Activated CD4-positive, alpha-beta memory T cell treated with anti-CD3 and anti-CD28 coated beads, Interleukin-2, amount 10 ng/mL, durations not matched to agents 7 days and 5 days (primary cell): ENCODE measurements at regions not wholly inside any gene's neighbourhood (a gene's known extent, or its start where the extent isn't known, plus 50 kb on each side); places are given as distances from the start of the nearest gene placed in this dataset.

Experiments used
- CTCF ChIA-PET: fragments of 350-600 bp; sonication (Branson Sonifier 250); formaldehyde crosslinking; loops from one replicate; lab custom pipeline; 2021; ENCODE audit warnings: antibody characterized with exemption, inconsistent platforms; lab: Charles Lee
- POLR2A ChIA-PET: fragments of 350-600 bp; sonication (Branson Sonifier 250); formaldehyde crosslinking; loops from one replicate; lab custom pipeline; 2021; ENCODE audit warnings: antibody characterized with exemption; lab: Charles Lee
- DNase-seq: peaks from one replicate; pipeline ENCODE4 v3.0.0-alpha.2; 2020
- H3K27ac Mint-ChIP-seq: one replicate; pipeline ENCODE4 v1.8.0; 2021; ENCODE audit warnings: mild to moderate bottlenecking, mixed read lengths
- H3K27me3 Mint-ChIP-seq: one replicate; pipeline ENCODE4 v1.8.0; 2021; ENCODE audit warnings: mixed read lengths
- H3K36me3 Mint-ChIP-seq: one replicate; pipeline ENCODE4 v1.8.0; 2021; ENCODE audit warnings: low read depth, mixed read lengths
- H3K4me1 Mint-ChIP-seq: one replicate; pipeline ENCODE4 v1.8.0; 2021; ENCODE audit warnings: mixed read lengths
- H3K4me3 Mint-ChIP-seq: one replicate; pipeline ENCODE4 v1.8.0; 2021; ENCODE audit warnings: mild to moderate bottlenecking, mixed read lengths
- H3K9me3 Mint-ChIP-seq: one replicate; pipeline ENCODE4 v1.8.0; 2021; ENCODE audit warnings: mixed read lengths

DNA sequence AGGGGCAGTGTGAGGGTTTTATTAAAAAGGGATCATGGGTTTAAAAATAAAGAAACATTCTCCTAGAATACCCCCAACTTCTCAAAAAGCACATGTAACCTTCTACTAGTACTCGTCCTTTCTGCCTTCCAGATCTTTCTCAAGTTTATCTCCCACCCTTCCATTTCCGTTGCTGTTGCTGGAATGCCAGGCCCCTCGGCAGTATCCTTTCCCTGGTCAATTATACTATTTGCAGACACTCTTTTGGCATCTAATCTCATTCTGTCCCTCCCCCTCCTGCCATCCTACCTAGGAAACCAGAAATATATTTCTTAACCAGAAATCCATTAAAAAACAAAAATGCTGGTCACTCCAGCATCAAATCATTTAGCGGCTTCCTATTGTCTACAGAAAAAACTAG lies 198.2 kb upstream of the ATP2B1 start:
- no peak for DNase-seq
- Mint-ChIP-seq H3K27me3 (no peaks in the 10 kb centered on the region), H3K36me3 (no peaks in the 10 kb centered on the region), H3K9me3 (peaks cover 2% of the 10 kb centered on the region), H3K27ac (no peak overlapping the region), H3K4me3 (no peak overlapping the region), H3K4me1 (no peaks in the 10 kb centered on the region)
- POLR2A ChIA-PET, result no interaction called here
- CTCF ChIA-PET, result no interaction called here

DNA sequence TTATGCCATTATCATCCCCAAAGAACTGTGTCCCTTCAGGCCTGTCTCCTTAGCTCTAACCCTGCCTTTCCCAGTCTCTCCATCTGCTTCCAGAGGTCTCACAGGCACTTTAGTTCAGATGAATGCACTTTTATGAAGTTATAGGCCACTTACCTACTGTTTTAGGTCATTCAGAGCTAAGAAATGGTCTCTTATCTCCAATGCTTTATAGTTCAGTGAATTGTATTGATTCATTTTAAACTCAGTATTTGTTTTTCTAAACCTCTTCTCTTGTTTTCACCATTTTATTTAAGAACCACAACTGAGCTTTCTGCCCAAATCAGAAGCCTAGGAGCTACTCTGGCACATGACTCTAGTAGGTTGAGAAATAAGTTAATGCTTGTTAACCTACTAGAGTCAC lies 197.5 kb upstream of the ATP2B1 start:
- H3K27ac Mint-ChIP-seq, result no peak overlapping the region
- CTCF ChIA-PET, result no interaction called here

DNA sequence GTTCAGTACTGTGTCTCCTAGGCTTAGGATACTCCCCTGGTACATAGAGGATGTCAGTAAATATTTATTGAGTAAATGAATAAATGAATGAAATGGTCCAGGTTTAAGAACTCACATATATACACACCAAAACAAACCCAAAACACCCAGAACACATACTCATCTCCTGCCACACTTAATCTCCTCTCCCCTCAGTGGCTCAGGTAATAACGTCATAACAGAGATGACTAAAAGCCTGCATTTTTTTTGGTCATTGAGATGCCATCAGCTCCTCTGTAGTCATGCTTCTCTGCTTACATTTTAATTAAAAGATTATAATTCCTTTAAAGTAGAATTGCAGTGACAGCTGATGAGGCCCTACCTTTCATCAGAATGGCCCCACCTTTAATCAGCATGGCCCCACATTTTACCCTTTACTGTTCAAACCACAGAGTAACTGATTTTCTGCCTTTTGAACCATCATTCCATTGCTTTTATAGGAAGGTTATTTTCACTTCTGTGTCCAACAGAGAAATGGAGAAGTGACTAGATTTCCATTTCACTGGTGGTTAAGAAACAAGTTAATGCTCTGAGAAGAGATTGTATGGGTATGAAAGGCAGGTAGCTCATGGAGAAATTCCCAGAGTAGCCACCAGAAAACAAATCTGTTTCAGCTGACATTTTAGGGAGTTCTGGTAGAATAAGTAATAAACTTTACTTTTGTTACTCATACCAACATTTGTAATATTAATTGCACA lies 193.4 kb upstream of the ATP2B1 start:
- no peaks in the 10 kb centered on the region for H3K27me3 Mint-ChIP-seq
- H3K9me3 Mint-ChIP-seq, result no peaks in the 10 kb centered on the region
- no peaks in the 10 kb centered on the region for H3K36me3 Mint-ChIP-seq
- H3K4me1 Mint-ChIP-seq, result no peaks in the 10 kb centered on the region
- H3K4me3 Mint-ChIP-seq, result no peak overlapping the region
- H3K27ac Mint-ChIP-seq, result no peak overlapping the region
- ChIA-PET CTCF (no interaction called here), POLR2A (no interaction called here)
- DNase-seq, result no peak

More for the DNA sequence above, 197.5 kb upstream of the ATP2B1 start:
- Mint-ChIP-seq H3K4me3 (no peak overlapping the region), H3K9me3 (no peaks in the 10 kb centered on the region), H3K36me3 (no peaks in the 10 kb centered on the region), H3K27me3 (no peaks in the 10 kb centered on the region), H3K4me1 (no peaks in the 10 kb centered on the region)
- no peak for DNase-seq
- POLR2A ChIA-PET, result no interaction called here

DNA sequence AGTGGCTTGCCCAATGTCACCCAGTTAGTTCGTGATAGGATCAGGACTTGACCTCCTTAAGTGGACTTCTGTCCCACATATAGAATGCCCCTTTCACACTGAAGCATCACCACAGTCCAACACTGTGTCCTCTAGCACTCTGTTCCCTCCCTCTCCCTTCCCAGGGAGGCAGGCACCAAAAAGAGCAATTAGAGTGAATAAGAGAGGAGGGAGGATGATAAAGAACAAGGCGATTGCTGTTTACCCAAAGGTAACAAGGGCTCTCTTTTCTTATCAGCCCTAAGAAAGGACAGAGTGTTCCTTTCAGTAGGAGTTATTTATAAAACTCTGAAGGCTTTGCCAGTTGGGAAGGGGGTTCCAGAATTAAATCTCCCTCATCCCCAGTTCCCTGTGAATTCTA lies 192.7 kb upstream of the ATP2B1 start:
- Mint-ChIP-seq H3K4me3 (no peak overlapping the region), H3K9me3 (no peaks in the 10 kb centered on the region), H3K27ac (no peak overlapping the region), H3K27me3 (no peaks in the 10 kb centered on the region), H3K4me1 (no peaks in the 10 kb centered on the region), H3K36me3 (no peaks in the 10 kb centered on the region)
- POLR2A ChIA-PET, result no interaction called here
- DNase-seq, result no peak
- CTCF ChIA-PET, result no interaction called here

DNA sequence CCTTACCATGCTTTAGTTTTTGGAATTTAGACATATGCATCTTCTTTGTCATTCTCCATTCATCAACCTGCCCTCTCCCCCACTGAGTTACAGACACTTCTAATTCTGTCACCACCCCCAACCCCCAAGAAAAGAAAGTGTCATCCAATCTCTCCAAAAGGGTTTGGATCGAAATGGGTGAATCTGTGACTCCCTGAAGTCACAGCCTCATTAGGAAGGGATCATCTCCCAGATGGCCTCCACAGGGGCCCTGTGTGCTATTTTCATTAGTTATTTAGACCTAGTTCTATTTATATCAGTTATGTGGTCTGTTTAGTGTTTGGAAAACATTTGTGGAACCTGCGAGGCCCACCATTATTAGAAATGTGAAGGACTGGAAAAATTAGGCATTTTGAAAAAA lies 191.0 kb upstream of the ATP2B1 start:
- H3K4me1 Mint-ChIP-seq, result no peaks in the 10 kb centered on the region
- no peak for DNase-seq
- H3K36me3 Mint-ChIP-seq, result no peaks in the 10 kb centered on the region
- H3K9me3 Mint-ChIP-seq, result no peaks in the 10 kb centered on the region
- H3K27ac Mint-ChIP-seq, result no peak overlapping the region
- ChIA-PET CTCF (no interaction called here), POLR2A (no interaction called here)
- no peaks in the 10 kb centered on the region for H3K27me3 Mint-ChIP-seq
- H3K4me3 Mint-ChIP-seq, result no peak overlapping the region

DNA sequence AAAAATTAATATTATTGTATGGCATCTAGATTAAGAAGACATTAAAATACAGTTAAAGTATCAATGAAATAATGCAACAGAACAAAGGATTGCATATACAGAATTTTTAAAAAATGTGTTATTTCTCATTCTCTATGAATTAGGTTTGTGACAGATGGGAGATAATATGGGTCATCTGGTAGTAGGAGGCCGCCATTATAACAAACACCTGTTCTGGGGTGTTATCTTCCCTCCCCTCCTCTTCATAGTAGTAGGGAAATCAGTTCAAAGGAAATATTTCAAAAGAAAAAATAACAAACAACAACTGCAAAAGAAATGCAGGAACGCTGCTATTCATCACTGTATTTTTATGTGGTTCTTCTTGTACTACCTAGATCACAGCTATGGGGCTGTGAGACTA lies 187.0 kb upstream of the ATP2B1 start:
- POLR2A ChIA-PET, result no interaction called here
- H3K36me3 Mint-ChIP-seq, result no peaks in the 10 kb centered on the region
- no peaks in the 10 kb centered on the region for H3K4me1 Mint-ChIP-seq
- H3K27ac Mint-ChIP-seq, result no peak overlapping the region
- no peaks in the 10 kb centered on the region for H3K27me3 Mint-ChIP-seq
- H3K9me3 Mint-ChIP-seq, result peaks cover 3% of the 10 kb centered on the region
- DNase-seq, result no peak
- H3K4me3 Mint-ChIP-seq, result no peak overlapping the region
- CTCF ChIA-PET, result no interaction called here

DNA sequence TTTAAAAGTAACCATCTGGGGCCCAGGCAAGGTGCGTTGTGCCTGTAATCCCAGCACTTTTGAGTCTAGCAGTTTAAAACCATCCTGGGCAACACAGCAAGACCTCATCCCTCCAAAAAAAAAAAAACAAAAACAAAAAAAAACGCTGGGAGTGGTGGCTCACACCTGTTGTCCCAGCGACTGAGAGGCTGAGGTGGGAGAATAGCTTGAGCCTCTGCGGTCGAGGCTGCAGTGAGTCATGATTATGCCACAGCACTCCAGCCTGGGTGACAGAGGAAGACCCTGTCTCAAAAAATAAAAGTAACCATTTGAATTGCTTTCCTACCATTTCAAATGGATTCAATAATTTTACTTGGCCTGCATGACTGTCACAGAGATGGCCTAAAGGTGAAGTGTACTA lies 186.5 kb upstream of the ATP2B1 start:
- Mint-ChIP-seq H3K36me3 (no peaks in the 10 kb centered on the region), H3K4me3 (no peak overlapping the region), H3K9me3 (peaks cover 4% of the 10 kb centered on the region), H3K4me1 (no peaks in the 10 kb centered on the region), H3K27ac (no peak overlapping the region), H3K27me3 (no peaks in the 10 kb centered on the region)
- no peak for DNase-seq
- CTCF ChIA-PET, result no interaction called here
- POLR2A ChIA-PET, result no interaction called here

DNA sequence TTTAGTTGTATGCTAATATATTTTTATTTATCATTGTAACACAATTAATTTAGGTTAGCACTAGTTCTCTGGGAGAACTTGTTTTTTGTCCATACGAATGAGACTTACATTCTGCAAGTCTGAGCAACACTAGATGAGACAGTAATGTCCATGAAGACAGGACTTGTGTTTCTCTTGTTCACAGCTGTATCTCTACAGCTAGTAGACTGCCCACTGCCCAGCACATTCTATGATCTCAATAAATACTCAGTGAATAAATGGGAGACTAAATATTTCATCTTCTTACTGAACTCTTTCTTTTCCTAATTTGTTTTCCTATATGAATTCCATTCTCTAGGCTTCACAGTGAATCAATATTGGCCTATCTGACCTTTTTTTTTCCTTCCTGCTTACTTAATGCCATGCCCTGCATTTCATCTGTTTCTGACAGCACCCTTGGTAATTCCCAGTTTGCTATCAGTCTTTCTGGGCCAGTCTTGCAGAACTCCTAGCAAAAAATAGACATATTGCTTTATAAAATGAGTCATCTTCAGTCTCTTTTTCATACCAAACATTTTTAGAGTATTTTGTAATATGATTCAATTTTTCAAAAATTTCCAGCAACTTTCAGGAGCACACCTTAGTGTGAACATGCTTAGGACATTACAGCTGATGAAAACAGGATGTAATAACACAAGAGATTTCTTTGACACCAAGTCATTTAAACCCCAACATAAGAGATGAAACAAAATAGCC lies 185.5 kb upstream of the ATP2B1 start:
- DNase-seq, result no peak
- Mint-ChIP-seq H3K4me3 (no peak overlapping the region), H3K27ac (no peak overlapping the region), H3K36me3 (no peaks in the 10 kb centered on the region), H3K4me1 (no peaks in the 10 kb centered on the region), H3K27me3 (no peaks in the 10 kb centered on the region), H3K9me3 (peaks cover 4% of the 10 kb centered on the region)
- ChIA-PET POLR2A (no interaction called here), CTCF (interaction anchor here (0.7 kb wide), 1 partner anchor 63 kb away, joined by 3 read pairs; no protein-coding TSS in a partner anchor)

DNA sequence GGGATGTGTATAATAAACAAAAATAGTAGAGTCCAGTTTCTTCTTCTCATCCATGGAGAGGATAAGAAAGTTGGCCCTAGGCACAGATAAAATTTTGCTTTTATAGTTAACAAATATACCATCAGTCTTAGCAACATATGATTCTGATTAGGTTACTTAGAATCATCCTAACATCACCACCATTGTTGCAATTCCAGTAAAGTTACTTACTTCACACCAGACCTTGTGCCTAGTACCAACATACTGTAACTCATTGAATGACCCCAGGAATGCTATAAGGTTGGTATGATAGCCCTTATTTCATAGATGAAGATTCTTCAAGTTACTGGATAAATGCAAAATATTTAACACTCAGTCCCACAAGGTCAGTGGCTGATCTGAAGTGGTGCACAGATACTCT lies 183.8 kb upstream of the ATP2B1 start:
- H3K27ac Mint-ChIP-seq, result no peak overlapping the region
- H3K4me1 Mint-ChIP-seq, result no peaks in the 10 kb centered on the region
- POLR2A ChIA-PET, result no interaction called here
- H3K36me3 Mint-ChIP-seq, result no peaks in the 10 kb centered on the region
- DNase-seq, result no peak
- no peaks in the 10 kb centered on the region for H3K27me3 Mint-ChIP-seq
- no peak overlapping the region for H3K4me3 Mint-ChIP-seq
- CTCF ChIA-PET, result no interaction called here
- peaks cover 4% of the 10 kb centered on the region for H3K9me3 Mint-ChIP-seq

DNA sequence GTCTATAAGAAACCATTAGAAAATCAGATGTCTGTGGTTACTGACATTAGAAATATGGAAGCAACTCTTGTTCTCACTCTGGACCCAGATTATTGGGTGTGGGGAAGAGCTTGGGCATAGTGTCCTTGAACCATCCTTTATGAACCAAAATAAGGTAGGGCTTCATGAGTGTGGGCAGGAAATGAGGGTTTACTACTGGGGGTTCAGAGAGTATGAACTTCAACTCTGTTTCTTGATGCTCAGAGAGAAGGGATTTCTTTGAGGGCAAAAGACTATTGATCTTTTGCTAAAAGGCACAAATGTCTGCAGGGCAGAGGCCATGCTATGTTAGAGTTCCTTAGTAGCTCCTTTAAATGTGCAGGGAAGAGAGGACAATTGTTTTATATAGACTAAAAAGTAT lies 183.3 kb upstream of the ATP2B1 start:
- Mint-ChIP-seq H3K9me3 (peaks cover 4% of the 10 kb centered on the region), H3K27me3 (no peaks in the 10 kb centered on the region), H3K27ac (no peak overlapping the region), H3K4me3 (no peak overlapping the region), H3K4me1 (no peaks in the 10 kb centered on the region), H3K36me3 (no peaks in the 10 kb centered on the region)
- ChIA-PET POLR2A (no interaction called here), CTCF (no interaction called here)
- DNase-seq, result no peak

DNA sequence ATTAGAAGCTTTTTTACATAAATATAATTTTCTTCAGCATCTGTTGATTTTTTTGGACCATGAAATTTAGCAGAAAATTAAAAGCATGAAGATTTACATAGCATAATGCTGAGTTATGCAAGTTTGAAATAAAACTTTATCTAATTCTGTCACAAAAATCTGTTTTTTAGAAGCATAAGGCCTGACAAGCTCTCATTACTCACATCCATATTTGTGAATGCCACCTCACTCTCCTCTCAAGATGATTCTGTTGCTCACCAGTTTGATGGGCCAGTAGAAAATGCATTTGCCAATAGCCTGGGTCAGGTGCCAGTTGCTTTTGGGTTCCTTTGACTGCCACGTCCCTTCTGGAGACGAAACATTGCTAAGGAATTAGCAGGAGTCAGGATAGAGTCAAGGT lies 181.5 kb upstream of the ATP2B1 start:
- Mint-ChIP-seq H3K9me3 (peaks cover 4% of the 10 kb centered on the region), H3K4me1 (no peaks in the 10 kb centered on the region), H3K27ac (no peak overlapping the region), H3K27me3 (no peaks in the 10 kb centered on the region), H3K4me3 (no peak overlapping the region), H3K36me3 (no peaks in the 10 kb centered on the region)
- DNase-seq, result no peak
- ChIA-PET POLR2A (no interaction called here), CTCF (no interaction called here)

DNA sequence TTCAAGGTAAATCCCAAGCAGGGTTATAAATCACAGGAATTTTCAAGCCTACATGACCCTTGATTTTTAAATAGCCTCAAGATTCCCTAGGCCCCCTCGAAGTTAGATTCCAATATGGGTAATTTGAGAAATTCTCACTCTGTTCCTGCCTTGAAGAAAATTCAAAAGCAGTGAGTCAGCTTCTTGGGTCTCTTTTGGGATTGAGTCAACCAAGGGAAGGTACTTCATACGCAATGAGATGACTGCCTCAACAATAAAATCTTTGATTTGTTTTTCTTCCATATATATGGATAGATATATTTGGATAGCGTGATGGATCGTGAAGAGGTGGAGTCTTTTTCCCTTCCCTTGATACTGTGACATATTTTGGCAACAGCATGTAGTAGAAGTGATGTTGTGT lies 180.4 kb upstream of the ATP2B1 start:
- POLR2A ChIA-PET, result no interaction called here
- no peak overlapping the region for H3K27ac Mint-ChIP-seq

DNA sequence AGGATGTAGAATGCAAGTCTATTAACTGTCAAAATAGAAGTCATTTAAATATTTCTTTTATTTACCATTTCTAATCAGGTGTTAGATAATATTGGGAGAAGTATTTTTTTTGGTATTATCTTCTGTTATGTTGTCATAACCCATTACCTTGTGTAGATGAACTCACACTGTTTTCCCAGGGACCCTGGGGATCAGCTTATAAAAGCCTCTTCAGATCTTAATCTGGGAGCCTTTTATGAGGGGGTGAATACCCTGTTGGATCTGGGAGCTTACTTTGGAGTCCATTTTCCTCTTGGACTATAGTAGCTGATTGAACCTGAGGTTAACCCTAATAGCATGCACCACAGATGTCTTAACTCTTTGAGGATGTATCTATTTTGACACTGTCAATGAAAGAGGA lies 176.3 kb upstream of the ATP2B1 start:
- Mint-ChIP-seq H3K36me3 (peaks cover 10% of the 10 kb centered on the region), H3K4me1 (peaks cover 23% of the 10 kb centered on the region), H3K9me3 (peaks cover 5% of the 10 kb centered on the region), H3K27me3 (no peaks in the 10 kb centered on the region), H3K4me3 (no peak overlapping the region), H3K27ac (no peak overlapping the region)
- POLR2A ChIA-PET, result interaction anchor here (3.6 kb wide), 1 partner anchor 176 kb away, joined by 13 read pairs; the partner anchor contains the start of gene ATP2B1
- no peak for DNase-seq
- CTCF ChIA-PET, result no interaction called here

More for the DNA sequence above, 180.4 kb upstream of the ATP2B1 start:
- no peak for DNase-seq
- Mint-ChIP-seq H3K27me3 (no peaks in the 10 kb centered on the region), H3K9me3 (peaks cover 4% of the 10 kb centered on the region), H3K4me1 (no peaks in the 10 kb centered on the region), H3K4me3 (no peak overlapping the region), H3K36me3 (no peaks in the 10 kb centered on the region)
- CTCF ChIA-PET, result no interaction called here
